ENCODE measurements at regions not wholly inside any gene's neighbourhood (a gene's known extent, or its start where the extent isn't known, plus 50 kb on each side); places are given as distances from the start of the nearest gene placed in this dataset.

GRCh38 chr9:81844131-81844567 lies 84.1 kb upstream of the SPATA31D4 start:
- POLR2A ChIA-PET = no interaction called here
- no peak overlapping the region for H3K4me3 ChIP-seq (ENCODE audit: low read depth in 2 of 2, low read length in 1 of 2)
- no peak overlapping the region for H3K4me2 ChIP-seq
- peaks cover 12% of the 10 kb centered on the region for H3F3A ChIP-seq (replicated peaks; ENCODE audit: insufficient read depth)
- H4K20me1 ChIP-seq (ENCODE audit: insufficient read depth) = no peaks in the 10 kb centered on the region
- H3K9ac ChIP-seq = no peak overlapping the region
- WGBS (ENCODE audit: low lambda C conversion rate) = 100% methylated on average over 2 of the region's 2 CpGs
- H3K9me3 ChIP-seq = no peaks in the 10 kb centered on the region
- no peaks in the 10 kb centered on the region for H3K9me2 ChIP-seq
- H2AFZ ChIP-seq (ENCODE audit: low read depth) = no peak overlapping the region
- no peaks in the 10 kb centered on the region for H3K36me3 ChIP-seq (replicated peaks in 1 of 2; ENCODE audit: control insufficient read depth in 1 of 2, insufficient read depth in 2 of 2, low read length in 1 of 2)
- no peak for TF ChIP-seq FOXM1 (IDR thresholded peaks at IDR 0.05; ENCODE audit: low read depth)
- no peak for TF ChIP-seq JUND (IDR thresholded peaks at IDR 0.05)
- no peak for TF ChIP-seq IRF3 (IDR thresholded peaks at IDR 0.05; ENCODE audit: low read depth, low read length)
- no peak for TF ChIP-seq REST (IDR thresholded peaks at IDR 0.05; ENCODE audit: low read depth, low read length)
- no peak for TF ChIP-seq RXRA (IDR thresholded peaks at IDR 0.05; ENCODE audit: borderline replicate concordance, low read depth)
- no peak for TF ChIP-seq TAF1 (IDR thresholded peaks at IDR 0.05; ENCODE audit: borderline replicate concordance, low read depth, low read length)
- no peak for TF ChIP-seq CHD2 (IDR thresholded peaks at IDR 0.05; ENCODE audit: low read length, partially characterized antibody)
- TF ChIP-seq TCF12 (IDR thresholded peaks at IDR 0.05) = no peak
- no peak for TF ChIP-seq MAX (IDR thresholded peaks at IDR 0.05; ENCODE audit: low read depth)
- no peak for TF ChIP-seq NRF1 (IDR thresholded peaks at IDR 0.05; ENCODE audit: low read depth, low read length)
- TF ChIP-seq PBX3 (IDR thresholded peaks at IDR 0.05) = no peak
- no peaks in the 10 kb centered on the region for H3K79me2 ChIP-seq (ENCODE audit: insufficient read depth)
- CTCF ChIA-PET = interaction anchor here (0.8 kb wide), 1 partner anchor 10 kb away, joined by 3 read pairs; no protein-coding TSS in a partner anchor
- no peaks in the 10 kb centered on the region for H3K27me3 ChIP-seq (ENCODE audit: insufficient read depth)
- H3K4me1 ChIP-seq (ENCODE audit: control insufficient read depth in 1 of 2, insufficient read depth in 2 of 2, low read depth in 1 of 2, low read length in 1 of 2) = peaks cover 0 to 8% of the 10 kb centered on the region in 2 experiments; a peak in 1 of 4 replicates
- H3K27ac ChIP-seq (ENCODE audit: low read depth in 2 of 2, low read length in 1 of 2) = no peak overlapping the region
- DNase-seq = no peak
